Colonic mucosa (tissue), 4 donors: ENCODE measurements at regions not wholly inside any gene's neighbourhood (a gene's known extent, or its start where the extent isn't known, plus 50 kb on each side); places are given as distances from the start of the nearest gene placed in this dataset.

Experiments
- DNase-seq: peaks from one replicate; pipeline ENCODE4 v3.0.0-alpha.2; 2020
- H3K27ac ChIP-seq: fragments of 200-600 bp; one replicate; pipeline ENCODE4 v1.8.0; 2021
- H3K27me3 ChIP-seq: fragments of 200-600 bp; one replicate; pipeline ENCODE4 v1.8.0; 2021
- H3K36me3 ChIP-seq: fragments of 200-600 bp; one replicate; pipeline ENCODE4 v1.8.0; 2021
- H3K4me1 ChIP-seq: fragments of 200-600 bp; one replicate; pipeline ENCODE4 v1.8.0; 2021; ENCODE audit warnings: mild to moderate bottlenecking
- H3K4me3 ChIP-seq: fragments of 200-600 bp; one replicate; pipeline ENCODE4 v1.8.0; 2021
- H3K9ac ChIP-seq, 2 donors: one replicate each; pipeline ENCODE4 v1.7.0; 2013; ENCODE audit warnings: control low read depth in 2 of 2, low read depth in 2 of 2, low read length in 2 of 2
- H3K9me3 ChIP-seq: fragments of 200-600 bp; one replicate; pipeline ENCODE4 v1.8.0; 2021
- intact Hi-C: fragments of 100-400 bp; cut with DNase I; formaldehyde crosslinking; loops from one replicate; pipeline ENCODE4 v1.14.1; 2022
- TF ChIP-seq, protein P1 (sequence below): fragments of 200-600 bp; IDR thresholded peaks from one replicate; pipeline ENCODE4 v1.8.0; 2022; ENCODE audit warnings: antibody characterized with exemption, mild to moderate bottlenecking
- donor health status: healthy.
- donor health status: DM: no; HTN: no; CAD: no.
- donor health status: DM: no; HTN: no; CAD: no.

GRCh38 chr20:17161673-17162481 is 65.0 kb upstream of the PCSK2 start:
- no peak for DNase-seq
- intact Hi-C loops = no loop called here

DNA sequence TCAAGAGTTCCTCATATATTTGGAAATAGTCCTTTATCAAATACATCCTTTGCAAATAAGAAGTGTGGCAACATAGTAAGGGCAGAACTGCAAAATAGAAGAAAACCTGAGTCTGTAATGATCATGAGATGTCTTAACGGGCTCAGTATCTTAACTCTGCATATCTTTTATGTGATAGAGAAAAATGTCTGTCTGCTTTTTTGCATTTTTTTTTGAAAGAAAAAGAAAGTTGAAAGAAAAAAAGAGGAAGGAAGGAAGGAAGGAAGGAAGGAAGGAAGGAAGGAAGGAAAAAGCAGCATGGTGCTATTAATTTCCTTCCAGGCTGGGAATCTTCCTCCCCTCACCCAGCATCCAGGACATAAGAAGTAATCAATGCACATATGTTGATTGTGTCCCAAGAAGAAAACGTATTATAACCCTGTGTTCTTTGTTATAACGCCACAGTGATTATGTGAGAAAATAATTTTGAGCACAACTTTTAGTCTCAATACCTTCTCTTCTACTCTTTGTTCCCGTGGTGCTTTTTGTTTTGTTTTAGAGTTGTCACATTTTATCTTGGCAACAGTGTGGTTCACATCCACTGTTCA is 58.7 kb upstream of the PCSK2 start:
- Histone ChIP-seq H3K27me3 (no peaks in the 10 kb centered on the region), H3K4me1 (no peaks in the 10 kb centered on the region), H3K9ac (no peak overlapping the region), H3K36me3 (no peaks in the 10 kb centered on the region), H3K4me3 (no peak overlapping the region), H3K27ac (no peak overlapping the region), H3K9me3 (no peaks in the 10 kb centered on the region)
- TF ChIP-seq, protein P1, sequence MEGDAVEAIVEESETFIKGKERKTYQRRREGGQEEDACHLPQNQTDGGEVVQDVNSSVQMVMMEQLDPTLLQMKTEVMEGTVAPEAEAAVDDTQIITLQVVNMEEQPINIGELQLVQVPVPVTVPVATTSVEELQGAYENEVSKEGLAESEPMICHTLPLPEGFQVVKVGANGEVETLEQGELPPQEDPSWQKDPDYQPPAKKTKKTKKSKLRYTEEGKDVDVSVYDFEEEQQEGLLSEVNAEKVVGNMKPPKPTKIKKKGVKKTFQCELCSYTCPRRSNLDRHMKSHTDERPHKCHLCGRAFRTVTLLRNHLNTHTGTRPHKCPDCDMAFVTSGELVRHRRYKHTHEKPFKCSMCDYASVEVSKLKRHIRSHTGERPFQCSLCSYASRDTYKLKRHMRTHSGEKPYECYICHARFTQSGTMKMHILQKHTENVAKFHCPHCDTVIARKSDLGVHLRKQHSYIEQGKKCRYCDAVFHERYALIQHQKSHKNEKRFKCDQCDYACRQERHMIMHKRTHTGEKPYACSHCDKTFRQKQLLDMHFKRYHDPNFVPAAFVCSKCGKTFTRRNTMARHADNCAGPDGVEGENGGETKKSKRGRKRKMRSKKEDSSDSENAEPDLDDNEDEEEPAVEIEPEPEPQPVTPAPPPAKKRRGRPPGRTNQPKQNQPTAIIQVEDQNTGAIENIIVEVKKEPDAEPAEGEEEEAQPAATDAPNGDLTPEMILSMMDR = no peak
- DNase-seq = no peak
- intact Hi-C loops = no loop called here

More at GRCh38 chr20:17161673-17162481, 65.0 kb upstream of the PCSK2 start:
- TF ChIP-seq, protein P1 = no peak
- no peaks in the 10 kb centered on the region for H3K4me1 ChIP-seq
- H3K9ac ChIP-seq = no peak overlapping the region
- H3K36me3 ChIP-seq = no peaks in the 10 kb centered on the region
- no peaks in the 10 kb centered on the region for H3K9me3 ChIP-seq
- H3K4me3 ChIP-seq = no peak overlapping the region
- H3K27ac ChIP-seq = no peak overlapping the region
- no peaks in the 10 kb centered on the region for H3K27me3 ChIP-seq

DNA sequence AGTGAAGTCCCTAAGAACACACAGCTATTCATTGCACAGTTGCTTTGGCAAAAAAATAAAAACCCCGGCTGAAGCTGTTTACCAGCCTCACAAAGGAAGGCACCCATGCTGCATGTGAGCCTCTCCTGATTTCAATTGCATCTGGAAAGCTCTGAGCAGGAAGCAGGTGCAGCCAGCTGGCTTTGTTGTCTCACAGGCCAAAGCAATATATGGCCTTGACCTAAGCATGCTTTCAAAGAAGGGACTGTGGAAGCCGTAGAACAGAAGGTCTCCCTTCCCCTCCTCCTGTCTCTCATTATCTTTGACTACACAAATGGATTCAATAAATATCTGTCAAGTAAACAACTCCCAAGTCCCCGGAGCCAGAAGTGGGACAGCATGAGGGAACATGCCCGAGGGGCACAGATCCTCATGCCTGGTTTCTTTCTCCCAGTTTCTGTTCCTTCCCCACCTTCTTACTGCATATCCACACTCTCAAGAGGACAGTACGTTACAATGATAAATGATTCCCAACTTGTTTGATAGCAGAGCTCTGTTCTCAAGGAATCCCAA is 57.2 kb upstream of the PCSK2 start:
- no peaks in the 10 kb centered on the region for H3K36me3 ChIP-seq
- H3K27ac ChIP-seq = no peak overlapping the region
- no peak overlapping the region for H3K9ac ChIP-seq
- no peaks in the 10 kb centered on the region for H3K27me3 ChIP-seq
- H3K4me1 ChIP-seq = no peaks in the 10 kb centered on the region
- intact Hi-C loops = no loop called here
- DNase-seq = no peak
- TF ChIP-seq, protein P1 = no peak
- no peaks in the 10 kb centered on the region for H3K9me3 ChIP-seq
- H3K4me3 ChIP-seq = no peak overlapping the region

- Histone ChIP-seq H3K4me1 (no peaks in the 10 kb centered on the region), H3K27ac (no peak overlapping the region), H3K27me3 (no peaks in the 10 kb centered on the region), H3K4me3 (no peak overlapping the region), H3K36me3 (no peaks in the 10 kb centered on the region), H3K9me3 (no peaks in the 10 kb centered on the region), H3K9ac (no peak overlapping the region)
- intact Hi-C loops = no loop called here
- TF ChIP-seq, protein P1 = no peak
- no peak for DNase-seq
These were observed 55.0 kb upstream of the PCSK2 start for GRCh38 chr20:17171746-17172280.

GRCh38 chr20:17172836-17173516 is 53.9 kb upstream of the PCSK2 start:
- DNase-seq = no peak
- Histone ChIP-seq H3K27me3 (no peaks in the 10 kb centered on the region), H3K4me1 (no peaks in the 10 kb centered on the region), H3K9ac (no peak overlapping the region), H3K4me3 (no peak overlapping the region), H3K36me3 (no peaks in the 10 kb centered on the region), H3K9me3 (no peaks in the 10 kb centered on the region), H3K27ac (no peak overlapping the region)
- intact Hi-C loops = no loop called here
- TF ChIP-seq, protein P1 = no peak
